ENCODE measurements at regions not wholly inside any gene's neighbourhood (a gene's known extent, or its start where the extent isn't known, plus 50 kb on each side); places are given as distances from the start of the nearest gene placed in this dataset.

DNA sequence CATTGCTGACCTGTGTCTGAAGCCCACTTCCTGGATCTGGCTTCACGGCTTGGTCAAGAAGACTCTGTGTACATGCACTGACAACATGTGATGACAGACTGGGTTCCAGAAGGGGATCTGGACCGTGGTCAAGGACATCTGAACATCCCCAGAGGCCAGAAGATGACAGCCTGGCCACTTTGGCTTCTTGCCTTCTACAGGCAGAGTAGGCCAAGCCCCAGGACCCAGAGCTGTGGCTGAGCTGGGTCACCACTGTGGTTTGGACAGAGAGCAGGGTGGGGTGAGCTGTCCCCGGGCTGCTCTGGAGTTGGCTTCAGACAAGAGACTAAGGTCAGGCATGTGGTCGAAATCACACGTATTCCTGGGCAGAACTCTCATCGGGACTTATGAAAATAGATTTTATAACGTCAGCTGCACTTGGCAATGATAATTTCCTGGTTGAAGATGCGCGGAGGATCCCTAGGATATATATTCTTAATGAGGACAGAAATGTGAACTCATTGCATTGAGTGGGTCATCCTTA, 114.1 kb upstream of the FRMD4B start:
- TF ChIP-seq SP1 (IDR thresholded peaks at IDR 0.05) (no peak), CTBP1 (IDR thresholded peaks at IDR 0.05; ENCODE audit: borderline replicate concordance) (no peak), FOXM1 (IDR thresholded peaks at IDR 0.05; ENCODE audit: borderline replicate concordance) (no peak), NFRKB (IDR thresholded peaks at IDR 0.05) (no peak), LEF1 (IDR thresholded peaks at IDR 0.05; ENCODE audit: borderline replicate concordance) (no peak), TARDBP (IDR thresholded peaks at IDR 0.05) (no peak), FOXK2 (IDR thresholded peaks at IDR 0.05) (no peak), FOXA1 (IDR thresholded peaks at IDR 0.05) (no peak)
- TF ChIP-seq, protein P1, sequence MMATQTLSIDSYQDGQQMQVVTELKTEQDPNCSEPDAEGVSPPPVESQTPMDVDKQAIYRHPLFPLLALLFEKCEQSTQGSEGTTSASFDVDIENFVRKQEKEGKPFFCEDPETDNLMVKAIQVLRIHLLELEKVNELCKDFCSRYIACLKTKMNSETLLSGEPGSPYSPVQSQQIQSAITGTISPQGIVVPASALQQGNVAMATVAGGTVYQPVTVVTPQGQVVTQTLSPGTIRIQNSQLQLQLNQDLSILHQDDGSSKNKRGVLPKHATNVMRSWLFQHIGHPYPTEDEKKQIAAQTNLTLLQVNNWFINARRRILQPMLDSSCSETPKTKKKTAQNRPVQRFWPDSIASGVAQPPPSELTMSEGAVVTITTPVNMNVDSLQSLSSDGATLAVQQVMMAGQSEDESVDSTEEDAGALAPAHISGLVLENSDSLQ (IDR thresholded peaks at IDR 0.05), result no peak
- CTCF ChIA-PET, result no interaction called here
- POLR2A ChIA-PET, result no interaction called here
- DNase-seq (ENCODE audit: extremely low spot score), result no peak

DNA sequence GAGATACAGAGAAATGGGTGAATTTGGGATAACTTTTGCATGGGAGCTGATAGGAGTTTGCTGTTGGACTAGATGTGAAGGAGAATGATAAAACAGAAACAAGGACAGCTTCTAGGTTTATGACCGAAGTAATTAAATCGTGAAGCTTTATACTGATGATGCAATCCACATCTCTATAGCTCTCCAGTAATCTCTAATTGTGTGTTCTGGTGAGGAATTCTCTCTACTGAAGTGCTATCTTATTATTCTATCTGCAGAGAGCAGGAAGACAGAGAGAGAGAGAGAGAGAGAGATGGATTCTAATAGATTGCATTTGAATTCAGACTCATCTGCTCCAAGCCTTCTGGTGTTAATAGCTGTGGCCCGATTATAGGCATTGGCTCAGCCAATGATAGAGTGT, 113.5 kb upstream of the FRMD4B start:
- TF ChIP-seq CTBP1 (IDR thresholded peaks at IDR 0.05; ENCODE audit: borderline replicate concordance) (no peak), BHLHE40 (IDR thresholded peaks at IDR 0.05; ENCODE audit: borderline replicate concordance) (no peak), FOXA1 (IDR thresholded peaks at IDR 0.05) (no peak), FOXK2 (IDR thresholded peaks at IDR 0.05) (no peak), SUZ12 (IDR thresholded peaks at IDR 0.05) (no peak), FOXM1 (IDR thresholded peaks at IDR 0.05; ENCODE audit: borderline replicate concordance) (no peak), ARNT (IDR thresholded peaks at IDR 0.05) (no peak)
- TF ChIP-seq, protein P1 (IDR thresholded peaks at IDR 0.05), result no peak
- ChIA-PET POLR2A (no interaction called here), CTCF (no interaction called here)
- no peak for DNase-seq (ENCODE audit: extremely low spot score)

DNA sequence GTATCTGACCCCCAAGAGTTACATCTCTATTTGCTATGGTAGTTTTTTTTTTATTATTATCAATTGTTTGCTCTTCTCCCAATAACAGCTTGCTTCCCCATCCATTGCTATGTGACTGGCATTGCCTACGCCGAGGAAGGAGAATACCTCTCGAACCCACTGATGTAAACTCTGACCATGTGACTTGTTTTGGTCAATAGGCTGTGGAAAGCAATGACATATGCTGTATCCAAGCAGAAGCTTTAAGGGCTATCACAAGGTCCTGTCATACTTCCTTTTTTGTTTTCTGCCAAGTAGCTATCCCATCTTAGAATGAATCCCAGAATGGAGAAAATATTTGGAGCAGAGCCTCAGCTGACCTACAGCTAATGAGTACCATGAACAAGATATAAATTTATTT, 111.0 kb upstream of the FRMD4B start:
- TF ChIP-seq NFRKB (IDR thresholded peaks at IDR 0.05), result no peak
- TF ChIP-seq ELF4 (IDR thresholded peaks at IDR 0.05), result no peak
- no peak for TF ChIP-seq FOXM1 (IDR thresholded peaks at IDR 0.05; ENCODE audit: borderline replicate concordance)
- TF ChIP-seq ZNF384 (IDR thresholded peaks at IDR 0.05), result no peak
- TF ChIP-seq, protein P1 (IDR thresholded peaks at IDR 0.05), result no peak
- TF ChIP-seq HDGF (IDR thresholded peaks at IDR 0.05; ENCODE audit: borderline replicate concordance), result no peak
- TF ChIP-seq FOXK2 (IDR thresholded peaks at IDR 0.05), result no peak
- no peak for TF ChIP-seq BHLHE40 (IDR thresholded peaks at IDR 0.05; ENCODE audit: borderline replicate concordance)
- no peak for TF ChIP-seq SP1 (IDR thresholded peaks at IDR 0.05)
- no peak for TF ChIP-seq L3MBTL2 (conservative IDR thresholded peaks at IDR 0.05)
- TF ChIP-seq FOXA1 (IDR thresholded peaks at IDR 0.05), result no peak
- no peak for TF ChIP-seq LEF1 (IDR thresholded peaks at IDR 0.05; ENCODE audit: borderline replicate concordance)
- no peak for TF ChIP-seq TARDBP (IDR thresholded peaks at IDR 0.05)
- no peak for TF ChIP-seq ARNT (IDR thresholded peaks at IDR 0.05)
- no peak for TF ChIP-seq SUZ12 (IDR thresholded peaks at IDR 0.05)
- TF ChIP-seq CTBP1 (IDR thresholded peaks at IDR 0.05; ENCODE audit: borderline replicate concordance), result no peak
- DNase-seq (ENCODE audit: extremely low spot score), result no peak
- ChIA-PET CTCF (no interaction called here), POLR2A (no interaction called here)

DNA sequence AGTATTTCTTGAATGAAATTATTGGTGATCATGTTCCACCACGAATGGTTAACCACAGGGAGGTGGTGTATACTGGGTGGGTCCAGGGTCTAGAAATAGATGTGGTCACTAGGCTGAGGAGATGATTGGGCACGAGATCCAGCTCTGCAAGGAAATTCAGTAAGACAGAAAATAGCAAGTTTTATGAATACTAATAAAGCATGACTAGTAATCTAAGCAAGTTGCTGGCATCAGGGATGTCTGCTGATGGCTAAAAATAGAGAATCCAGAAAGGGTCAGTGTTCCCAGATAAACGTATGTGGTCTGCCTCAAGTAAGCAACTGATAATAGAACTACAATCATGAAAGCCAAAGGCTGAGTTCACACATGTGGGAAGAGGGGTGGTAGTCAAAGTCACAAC, 108.3 kb upstream of the FRMD4B start:
- TF ChIP-seq FOXA1 (IDR thresholded peaks at IDR 0.05), result no peak
- no peak for TF ChIP-seq LEF1 (IDR thresholded peaks at IDR 0.05; ENCODE audit: borderline replicate concordance)
- TF ChIP-seq TARDBP (IDR thresholded peaks at IDR 0.05), result no peak
- no peak for TF ChIP-seq SUZ12 (IDR thresholded peaks at IDR 0.05)

DNA sequence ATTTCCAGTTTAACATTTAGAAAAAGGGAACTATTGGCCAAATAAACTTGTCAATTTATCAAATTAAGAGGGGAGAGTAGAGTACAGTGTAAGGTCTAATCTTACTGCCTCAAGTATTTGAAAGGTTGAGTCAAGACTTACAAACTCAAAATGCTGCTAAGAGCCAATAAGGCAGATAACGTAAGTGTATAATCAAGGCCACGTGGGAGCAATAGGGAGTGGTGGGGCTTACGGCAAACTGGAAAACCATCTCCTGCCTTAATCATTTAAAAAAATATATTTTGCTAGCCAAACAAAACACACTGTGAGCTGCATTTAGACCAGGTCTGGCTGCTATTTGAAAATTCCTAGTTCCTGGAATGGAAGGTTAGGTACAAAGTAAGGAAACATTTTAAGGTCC, 107.3 kb upstream of the FRMD4B start:
- POLR2A ChIA-PET, result no interaction called here
- CTCF ChIA-PET, result no interaction called here
- no peak for DNase-seq (ENCODE audit: extremely low spot score)
- TF ChIP-seq, protein P1 (IDR thresholded peaks at IDR 0.05), result no peak
- no peak for TF ChIP-seq ARNT (IDR thresholded peaks at IDR 0.05)
- no peak for TF ChIP-seq HDGF (IDR thresholded peaks at IDR 0.05; ENCODE audit: borderline replicate concordance)
- no peak for TF ChIP-seq FOXA1 (IDR thresholded peaks at IDR 0.05)
- no peak for TF ChIP-seq BHLHE40 (IDR thresholded peaks at IDR 0.05; ENCODE audit: borderline replicate concordance)
- TF ChIP-seq ZNF384 (IDR thresholded peaks at IDR 0.05), result no peak
- no peak for TF ChIP-seq SP1 (IDR thresholded peaks at IDR 0.05)

More for the DNA sequence above, 108.3 kb upstream of the FRMD4B start:
- no peak for DNase-seq (ENCODE audit: extremely low spot score)
- ChIA-PET POLR2A (no interaction called here), CTCF (no interaction called here)

DNA sequence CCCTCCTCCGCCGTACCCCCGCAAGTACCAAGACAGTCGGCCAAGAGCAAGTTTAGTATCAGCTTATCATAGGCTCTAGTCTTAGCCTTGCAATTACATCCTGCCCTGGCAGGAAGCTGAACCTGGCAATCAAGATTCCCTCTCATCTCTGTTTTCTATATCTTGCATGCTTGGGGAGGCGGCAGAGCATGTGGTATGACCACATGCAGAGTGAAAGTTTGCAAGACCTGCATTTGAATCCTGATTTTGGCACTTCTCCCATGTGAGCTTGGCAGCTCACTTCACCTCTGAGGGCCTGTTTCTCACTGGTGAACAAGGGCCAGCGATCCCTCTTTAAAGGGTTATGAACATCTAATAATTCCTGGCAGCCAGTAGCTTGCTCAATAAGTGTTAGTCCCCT, 106.1 kb upstream of the FRMD4B start:
- POLR2A ChIA-PET, result no interaction called here
- no peak for DNase-seq (ENCODE audit: extremely low spot score)
- CTCF ChIA-PET, result no interaction called here
- TF ChIP-seq ZNF384 (IDR thresholded peaks at IDR 0.05) (no peak), NFRKB (IDR thresholded peaks at IDR 0.05) (no peak), SP1 (IDR thresholded peaks at IDR 0.05) (no peak), L3MBTL2 (conservative IDR thresholded peaks at IDR 0.05) (no peak), CTBP1 (IDR thresholded peaks at IDR 0.05; ENCODE audit: borderline replicate concordance) (no peak), ELF4 (IDR thresholded peaks at IDR 0.05) (no peak), BHLHE40 (IDR thresholded peaks at IDR 0.05; ENCODE audit: borderline replicate concordance) (no peak), TARDBP (IDR thresholded peaks at IDR 0.05) (no peak), FOXA1 (IDR thresholded peaks at IDR 0.05) (no peak), ARNT (IDR thresholded peaks at IDR 0.05) (no peak), HDGF (IDR thresholded peaks at IDR 0.05; ENCODE audit: borderline replicate concordance) (no peak), LEF1 (IDR thresholded peaks at IDR 0.05; ENCODE audit: borderline replicate concordance) (no peak), SUZ12 (IDR thresholded peaks at IDR 0.05) (no peak), FOXK2 (IDR thresholded peaks at IDR 0.05) (no peak), FOXM1 (IDR thresholded peaks at IDR 0.05; ENCODE audit: borderline replicate concordance) (no peak)
- TF ChIP-seq, protein P1 (IDR thresholded peaks at IDR 0.05), result no peak
